K562 (cell line): ENCODE measurements at regions not wholly inside any gene's neighbourhood (a gene's known extent, or its start where the extent isn't known, plus 50 kb on each side); places are given as distances from the start of the nearest gene placed in this dataset.

Experiments
- ATAC-seq: fragments of 200-7000 bp; cut with Tn5 transposase; 3 replicates; pipeline ENCODE4 v1.9.1; 2020; ENCODE audit warnings: moderate library complexity
- BruUV-seq: library from RNA; stranded (reverse); fragments of 400-500 nt; replicated peaks from 2 replicates; lab custom pipeline; 2021; lab: Mats Ljungman, UMichigan
- CTCF ChIA-PET: fragments of 300-600 bp; formaldehyde crosslinking; extraction: SDS; loops from one replicate; lab custom pipeline; 2021; ENCODE audit warnings: low intra/inter-chr PET ratio; lab: Yijun Ruan, JAX
- POLR2A ChIA-PET: fragments of 300-600, 350-650 bp; sonication (Branson Sonifier 250); formaldehyde crosslinking; extraction: SDS; loops from one replicate; lab custom pipeline; 2021; ENCODE audit warnings: antibody characterized with exemption, inconsistent platforms; lab: Yijun Ruan, JAX
- DNase-seq, 4 experiments: peaks; one replicate each; pipeline versions ENCODE4 v3.0.0 to v3.0.0-alpha.2; 2011 to 2018; ENCODE audit warnings: low spot score in 3 of 4, mixed read lengths in 3 of 4; ENCODE audit errors: extremely low read depth in 1 of 4
- FAIRE-seq: peaks from 2 replicates; lab custom pipeline; 2011; peaks lifted over from hg19 to GRCh38; lab: Jason Lieb, UNC
- H2AFZ ChIP-seq: 2 replicates; pipeline ENCODE4 v1.6.0; 2011; ENCODE audit warnings: low read depth, low read length, control low read depth, inconsistent platforms
- H3K27ac ChIP-seq: fragments of 200-600 bp; 3 replicates; pipeline ENCODE4 v1.8.0; 2011; ENCODE audit warnings: low read depth, mild to moderate bottlenecking, control low read depth, inconsistent platforms, low read length, moderate library complexity, mixed read lengths; ENCODE audit errors: extremely low read depth
- H3K27me3 ChIP-seq, 2 experiments: fragments of 300-600 bp in 1 of 2; 2 replicates in 1 of 2; 3 replicates in 1 of 2; pipeline versions ENCODE4 v1.6.0 to v1.8.0; 2011; ENCODE audit warnings: inconsistent platforms in 2 of 2, low read length in 2 of 2, mild to moderate bottlenecking in 1 of 2, mixed read lengths in 1 of 2, moderate library complexity in 1 of 2; ENCODE audit not compliant: control insufficient read depth in 2 of 2, insufficient read depth in 2 of 2
- H3K36me3 ChIP-seq: fragments of 300-600 bp; 3 replicates; pipeline ENCODE4 v1.8.0; 2011; ENCODE audit warnings: mild to moderate bottlenecking, low read length, inconsistent platforms; ENCODE audit not compliant: control insufficient read depth, insufficient read depth
- H3K4me1 ChIP-seq, 2 experiments: fragments of 200-600 bp in 1 of 2; replicated peaks in 1 of 2; 2 replicates in 1 of 2; 3 replicates in 1 of 2; pipeline versions ENCODE4 v1.5.1 to v1.8.0; 2011; ENCODE audit warnings: inconsistent platforms in 2 of 2, low read length in 2 of 2, mild to moderate bottlenecking in 1 of 2, mixed read lengths in 1 of 2, moderate library complexity in 1 of 2; ENCODE audit not compliant: control insufficient read depth in 2 of 2, insufficient read depth in 2 of 2
- H3K4me2 ChIP-seq: 2 replicates; pipeline ENCODE4 v1.6.1; 2011; ENCODE audit warnings: low read length, control low read depth, inconsistent platforms, mixed read lengths; ENCODE audit not compliant: insufficient read depth
- H3K4me3 ChIP-seq: fragments of 200-600 bp; sonication (generic), shearing (Covaris generic); 2 replicates; pipeline ENCODE4 v1.5.1; 2016; ENCODE audit warnings: control low read depth, inconsistent platforms
- H3K79me2 ChIP-seq: fragments of 200-600 bp; 3 replicates; pipeline ENCODE4 v1.8.0; 2011; ENCODE audit warnings: low read length, inconsistent platforms; ENCODE audit not compliant: control insufficient read depth, insufficient read depth
- H3K9ac ChIP-seq, 2 experiments: 2 replicates each; pipeline versions ENCODE4 v1.6.0 to v1.6.1; 2011; ENCODE audit warnings: low read depth in 2 of 2, low read length in 2 of 2, control low read depth in 1 of 2, inconsistent platforms in 1 of 2, mild to moderate bottlenecking in 1 of 2, mixed read lengths in 1 of 2; ENCODE audit not compliant: insufficient read depth in 1 of 2
- H3K9me1 ChIP-seq: one replicate; pipeline ENCODE4 v1.6.0; 2011; ENCODE audit warnings: inconsistent platforms, mild to moderate bottlenecking, low read length, moderate library complexity; ENCODE audit not compliant: control insufficient read depth, insufficient read depth
- H3K9me3 ChIP-seq: replicated peaks from 2 replicates; pipeline ENCODE4 v1.5.1; 2011; ENCODE audit warnings: low read depth, low read length, inconsistent platforms; ENCODE audit not compliant: control insufficient read depth, insufficient read depth
- H4K20me1 ChIP-seq: replicated peaks from 2 replicates; pipeline ENCODE4 v1.6.1; 2011; ENCODE audit warnings: low read length, inconsistent platforms, mixed read lengths; ENCODE audit not compliant: control insufficient read depth, insufficient read depth
- KDM2B ChIP-seq: fragments of 250-450 bp; sonication (Bioruptor Pico); IDR thresholded peaks from 2 replicates; pipeline ENCODE4 v1.8.0; 2021; ENCODE audit warnings: mild to moderate bottlenecking, moderate library complexity
- MCM2 ChIP-seq: fragments of 450-650 bp; IDR thresholded peaks from 2 replicates; pipeline ENCODE4 v1.6.1; 2017; ENCODE audit warnings: low read depth, mild to moderate bottlenecking
- SAP30 ChIP-seq: fragments of 200-600 bp; sonication (generic); IDR thresholded peaks from 2 replicates; pipeline ENCODE4 v1.6.1; 2012; ENCODE audit warnings: borderline replicate concordance, low read depth, mild to moderate bottlenecking, moderate library complexity, low read length, control low read depth, inconsistent platforms; ENCODE audit not compliant: insufficient read depth, poor library complexity, severe bottlenecking
- SP2 ChIP-seq: IDR thresholded peaks from 2 replicates; pipeline ENCODE4 v1.6.1; 2011; ENCODE audit warnings: mild to moderate bottlenecking, low read depth, low read length, moderate library complexity; ENCODE audit not compliant: poor library complexity, severe bottlenecking; ENCODE audit errors: extremely low read depth
- TAF7 ChIP-seq: fragments of 450-650 bp; IDR thresholded peaks from 2 replicates; pipeline ENCODE4 v1.6.1; 2016; ENCODE audit warnings: missing genetic modification characterization, missing compliant biosample characterization
- ZMIZ1 ChIP-seq, 2 experiments: fragments of 150-350 bp in 1 of 2; IDR thresholded peaks; 2 replicates each; pipeline ENCODE4 v1.6.1; 2012 to 2016; ENCODE audit warnings: low read depth in 2 of 2, low read length in 2 of 2, mild to moderate bottlenecking in 1 of 2, moderate library complexity in 1 of 2
- ZNF121 ChIP-seq: sonication (generic); formaldehyde crosslinking; conservative IDR thresholded peaks from 2 replicates; pipeline ENCODE4 v1.8.0; 2022; ENCODE audit warnings: missing genetic modification reagents
- ZNF318 ChIP-seq, 2 experiments: fragments of 450-650 bp; IDR thresholded peaks; 2 replicates each; pipeline ENCODE4 v1.6.1; 2016; ENCODE audit warnings: mild to moderate bottlenecking in 2 of 2, borderline replicate concordance in 1 of 2, low read depth in 1 of 2, moderate library complexity in 1 of 2
- WGBS: fragments of 100-300 bp; shearing (Covaris generic); methylation state at CpG from one replicate; pipeline ENCODE4 v1.1.6; 2016; ENCODE audit warnings: low coverage, mixed read lengths; ENCODE audit not compliant: insufficient coverage; ENCODE audit errors: missing lambda C conversion rate; 5-methylcytosine and 5-hydroxymethylcytosine counted together
- in situ Hi-C: fragments of 300-500 bp; cut with MboI; formaldehyde crosslinking; loops from 4 replicates; pipeline ENCODE4 v1.15.0; 2018; ENCODE audit warnings: inconsistent platforms, mixed read lengths
- intact Hi-C: fragments of 100-400 bp; cut with micrococcal nuclease; formaldehyde crosslinking; loops from 2 replicates; pipeline ENCODE4 v1.14.2; 2022

GRCh38 chr5:27742805-27743204 is 704.4 kb upstream of the CDH9 start (continued):
- TF ChIP-seq ZMIZ1 (IDR thresholded peaks at IDR 0.05; ENCODE audit: low read depth in 2 of 2, low read length in 2 of 2) (no peak), TAF7 (tag) (no peak), SP2 (no peak)

- H4K20me1 ChIP-seq, result no peaks in the 10 kb centered on the region
- CTCF ChIA-PET, result no interaction called here
- in situ Hi-C loops, result no loop called here
- no peak for ATAC-seq
- intact Hi-C loops, result no loop called here
- H3K4me1 ChIP-seq, result no peaks in the 10 kb centered on the region
- H3K9me1 ChIP-seq, result no peaks in the 10 kb centered on the region
- no peak overlapping the region for H2AFZ ChIP-seq
- 0% methylated on average over 1 of the region's 1 CpG for WGBS
- no peak overlapping the region for H3K27ac ChIP-seq
- DNase-seq, result no peak
- H3K79me2 ChIP-seq, result no peaks in the 10 kb centered on the region
- H3K4me3 ChIP-seq, result no peak overlapping the region
- no peaks in the 10 kb centered on the region for H3K36me3 ChIP-seq
- POLR2A ChIA-PET, result no interaction called here
- no peaks in the 10 kb centered on the region for H3K27me3 ChIP-seq
- no peak overlapping the region for H3K4me2 ChIP-seq
- H3K9me3 ChIP-seq, result no peaks in the 10 kb centered on the region
- FAIRE-seq, result no peak
- H3K9ac ChIP-seq, result no peak overlapping the region
- BruUV-seq, result no TSS peak
- no peak for TF ChIP-seq MCM2
- TF ChIP-seq SAP30, result no peak
- no peak for TF ChIP-seq ZNF318 (IDR thresholded peaks at IDR 0.05; ENCODE audit: borderline replicate concordance in 1 of 2, low read depth in 1 of 2)
- no peak for TF ChIP-seq ZNF121 (CRISPR knock-in tag)
- no peak for TF ChIP-seq KDM2B (CRISPR knock-in tag)
Observed at GRCh38 chr5:27734838-27735237, 696.5 kb upstream of the CDH9 start.
